Uterus (tissue), 2 donors: ENCODE measurements at regions not wholly inside any gene's neighbourhood (a gene's known extent, or its start where the extent isn't known, plus 50 kb on each side); places are given as distances from the start of the nearest gene placed in this dataset.

Source experiments
- CTCF ChIP-seq, 4 experiments: fragments of 200-600 bp in 2 of 4; fragments of 450-650 bp in 2 of 4; sonication (generic) in 2 of 4; IDR thresholded peaks; one replicate each; pipeline ENCODE4 v1.5.1; 2016 to 2019; ENCODE audit warnings: antibody characterized with exemption in 4 of 4, mild to moderate bottlenecking in 2 of 4, moderate library complexity in 1 of 4
- POLR2A ChIP-seq, 2 donors: fragments of 450-650 bp; IDR thresholded peaks; one replicate each; pipeline ENCODE4 v1.6.1; 2016; ENCODE audit warnings: antibody characterized with exemption in 2 of 2, mild to moderate bottlenecking in 1 of 2, moderate library complexity in 1 of 2

- TF ChIP-seq CTCF (IDR thresholded peaks at IDR 0.05), result no peak
- TF ChIP-seq POLR2A (IDR thresholded peaks at IDR 0.05), result no peak
These were observed 308.7 kb downstream of the AGTPBP1 start for GRCh38 chr9:85433046-85433445.
